ELF-1 (cell line): ENCODE measurements at regions not wholly inside any gene's neighbourhood (a gene's known extent, or its start where the extent isn't known, plus 50 kb on each side); places are given as distances from the start of the nearest gene placed in this dataset.
"Not testable (repeated sequence)": the region's sequence is repeated elsewhere in the genome, so short reads cannot be mapped to it uniquely, and the experiment has no call there.

Experiments
- DNase-seq: peaks from one replicate; pipeline ENCODE4 v3.0.0-alpha.2; 2016; ENCODE audit warnings: low read depth, low spot score

GRCh38 chr2:182477774-182478173, 50.9 kb upstream of the PDE1A start:
- DNase-seq = peak; percentile 8

GRCh38 chr2:182481676-182482075, 54.8 kb upstream of the PDE1A start:
- DNase-seq = no peak

- DNase-seq = no peak
Measured at GRCh38 chr2:182482511-182482910, 55.7 kb upstream of the PDE1A start.

- peak; percentile 12 for DNase-seq
Measured at GRCh38 chr2:182496596-182496995, 69.8 kb upstream of the PDE1A start.

GRCh38 chr2:182499706-182500470, 73.1 kb upstream of the PDE1A start:
- no peak for DNase-seq

- DNase-seq = no peak
Measured at GRCh38 chr2:182503886-182504285, 77.0 kb upstream of the PDE1A start.

- DNase-seq = peak; percentile 18
Measured at GRCh38 chr2:182504903-182505302, 78.1 kb upstream of the PDE1A start.

- DNase-seq = no peak
Measured at GRCh38 chr2:182506606-182507005, 79.8 kb upstream of the PDE1A start.

- DNase-seq = not testable (repeated sequence)
Measured at GRCh38 chr2:182508583-182508982, 81.7 kb upstream of the PDE1A start.

- DNase-seq = no peak
Measured at GRCh38 chr2:182509216-182509615, 82.4 kb upstream of the PDE1A start.

GRCh38 chr2:182521453-182522404, 94.9 kb upstream of the PDE1A start:
- DNase-seq = no peak

GRCh38 chr2:182522405-182522896, 95.6 kb upstream of the PDE1A start:
- no peak for DNase-seq

- no peak for DNase-seq
Measured at GRCh38 chr2:182522972-182523473, 96.2 kb upstream of the PDE1A start.

GRCh38 chr2:182530636-182531035, 103.8 kb upstream of the PDE1A start:
- DNase-seq = no peak

GRCh38 chr2:182540252-182540651, 113.4 kb upstream of the PDE1A start:
- no peak for DNase-seq

GRCh38 chr2:182541268-182541667, 114.4 kb upstream of the PDE1A start:
- DNase-seq = no peak

GRCh38 chr2:182542501-182543258, 115.8 kb upstream of the PDE1A start:
- no peak for DNase-seq

- no peak for DNase-seq
Measured at GRCh38 chr2:182543741-182544525, 117.1 kb upstream of the PDE1A start.

GRCh38 chr2:182545420-182546167, 118.8 kb upstream of the PDE1A start:
- DNase-seq = no peak
